Mucosa of descending colon (tissue), 3 donors: ENCODE measurements at regions not wholly inside any gene's neighbourhood (a gene's known extent, or its start where the extent isn't known, plus 50 kb on each side); places are given as distances from the start of the nearest gene placed in this dataset.

Experiments
- ATAC-seq: fragments of 200-7000 bp; cut with Tn5 transposase; one replicate; pipeline ENCODE4 v1.9.1; 2020; ENCODE audit warnings: mild to moderate bottlenecking, moderate library complexity
- DNase-seq, 3 donors: peaks; one replicate each; pipeline ENCODE4 v3.0.0-alpha.2; 2020
- H3K36me3 ChIP-seq: fragments of 200-600 bp; one replicate; pipeline ENCODE4 v1.8.0; 2021; ENCODE audit warnings: low read depth, mild to moderate bottlenecking
- H3K4me1 ChIP-seq: fragments of 200-600 bp; one replicate; pipeline ENCODE4 v1.8.0; 2021; ENCODE audit warnings: low read depth, mild to moderate bottlenecking
- H3K4me3 ChIP-seq: fragments of 200-600 bp; one replicate; pipeline ENCODE4 v1.8.0; 2021; ENCODE audit warnings: mild to moderate bottlenecking
- H3K9me3 ChIP-seq: fragments of 200-600 bp; one replicate; pipeline ENCODE4 v1.8.0; 2021; ENCODE audit warnings: mild to moderate bottlenecking
- intact Hi-C, 2 donors: fragments of 100-400 bp; cut with DNase I in 1 of 2; cut with micrococcal nuclease in 1 of 2; formaldehyde crosslinking; loops; one replicate each; pipeline versions ENCODE4 v1.11.0 to v1.11.1; 2022; cut with DNase I, micrococcal nuclease
- TF ChIP-seq, protein P1 (sequence below): fragments of 200-600 bp; IDR thresholded peaks from one replicate; pipeline ENCODE4 v1.8.0; 2022; ENCODE audit warnings: antibody characterized with exemption, mild to moderate bottlenecking
- donor health status: DM: no; HTN: no; CAD: no; lungs with moderate emphysema.
- donor health status: DM: no; HTN: no; CAD: no.
- donor health status: DM: no; HTN: yes; CAD: no.

GRCh38 chr3:95654570-95655362, 1159.6 kb upstream of the EPHA6 start:
- Histone ChIP-seq H3K36me3 (no peaks in the 10 kb centered on the region), H3K4me3 (no peak overlapping the region), H3K4me1 (no peaks in the 10 kb centered on the region), H3K9me3 (peaks cover 4% of the 10 kb centered on the region)
- intact Hi-C loops, result no loop called here
- ATAC-seq, result no peak
- TF ChIP-seq, protein P1, sequence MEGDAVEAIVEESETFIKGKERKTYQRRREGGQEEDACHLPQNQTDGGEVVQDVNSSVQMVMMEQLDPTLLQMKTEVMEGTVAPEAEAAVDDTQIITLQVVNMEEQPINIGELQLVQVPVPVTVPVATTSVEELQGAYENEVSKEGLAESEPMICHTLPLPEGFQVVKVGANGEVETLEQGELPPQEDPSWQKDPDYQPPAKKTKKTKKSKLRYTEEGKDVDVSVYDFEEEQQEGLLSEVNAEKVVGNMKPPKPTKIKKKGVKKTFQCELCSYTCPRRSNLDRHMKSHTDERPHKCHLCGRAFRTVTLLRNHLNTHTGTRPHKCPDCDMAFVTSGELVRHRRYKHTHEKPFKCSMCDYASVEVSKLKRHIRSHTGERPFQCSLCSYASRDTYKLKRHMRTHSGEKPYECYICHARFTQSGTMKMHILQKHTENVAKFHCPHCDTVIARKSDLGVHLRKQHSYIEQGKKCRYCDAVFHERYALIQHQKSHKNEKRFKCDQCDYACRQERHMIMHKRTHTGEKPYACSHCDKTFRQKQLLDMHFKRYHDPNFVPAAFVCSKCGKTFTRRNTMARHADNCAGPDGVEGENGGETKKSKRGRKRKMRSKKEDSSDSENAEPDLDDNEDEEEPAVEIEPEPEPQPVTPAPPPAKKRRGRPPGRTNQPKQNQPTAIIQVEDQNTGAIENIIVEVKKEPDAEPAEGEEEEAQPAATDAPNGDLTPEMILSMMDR, result no peak
- no peak for DNase-seq

DNA sequence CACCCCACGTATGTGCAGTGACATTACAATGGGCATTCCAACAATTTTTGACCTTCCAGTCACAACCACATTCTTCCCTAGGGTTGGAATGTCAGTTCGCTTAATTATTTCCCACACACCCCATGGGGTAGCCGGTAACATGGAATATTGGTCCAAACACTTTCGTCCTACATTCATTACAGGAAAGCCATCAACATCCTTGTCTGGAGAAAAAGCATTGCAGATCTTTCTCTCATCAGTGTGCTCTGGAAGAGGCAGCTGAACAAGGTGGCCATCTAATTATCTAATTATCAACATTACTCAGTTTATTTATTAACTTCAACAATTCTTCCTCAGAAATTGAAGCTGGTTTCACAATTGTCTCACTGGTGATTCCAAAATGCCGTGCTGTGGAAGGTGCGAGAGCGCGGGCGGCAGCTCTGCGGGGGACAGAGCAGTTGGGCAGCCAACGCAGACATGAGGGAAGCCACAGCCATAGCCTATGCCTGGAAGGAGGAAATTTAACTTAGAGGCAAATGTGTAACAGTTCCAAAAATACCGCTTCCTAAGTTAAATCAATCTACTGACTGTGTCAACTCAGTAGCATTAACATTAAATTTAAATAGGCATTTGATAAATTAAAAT, 1158.9 kb upstream of the EPHA6 start:
- no peaks in the 10 kb centered on the region for H3K4me1 ChIP-seq
- DNase-seq (no peak), ATAC-seq (no peak)
- peaks cover 4% of the 10 kb centered on the region for H3K9me3 ChIP-seq
- no peak overlapping the region for H3K4me3 ChIP-seq
- intact Hi-C loops, result no loop called here
- no peaks in the 10 kb centered on the region for H3K36me3 ChIP-seq
- TF ChIP-seq, protein P1, result no peak

GRCh38 chr3:95670765-95671164, 1143.6 kb upstream of the EPHA6 start:
- DNase-seq, result no peak
- no peaks in the 10 kb centered on the region for H3K36me3 ChIP-seq
- TF ChIP-seq, protein P1, result no peak
- H3K9me3 ChIP-seq, result no peaks in the 10 kb centered on the region
- intact Hi-C loops, result no loop called here
- H3K4me3 ChIP-seq, result no peak overlapping the region
- no peak for ATAC-seq
- H3K4me1 ChIP-seq, result no peaks in the 10 kb centered on the region

GRCh38 chr3:95673215-95673614, 1141.2 kb upstream of the EPHA6 start:
- no peak for ATAC-seq

GRCh38 chr3:95705786-95706418, 1108.5 kb upstream of the EPHA6 start:
- ATAC-seq, result no peak
- no peaks in the 10 kb centered on the region for H3K36me3 ChIP-seq
- no peak for DNase-seq
- H3K4me3 ChIP-seq, result no peak overlapping the region
- TF ChIP-seq, protein P1, result no peak
- intact Hi-C loops, result no loop called here
- H3K9me3 ChIP-seq, result no peaks in the 10 kb centered on the region
- no peaks in the 10 kb centered on the region for H3K4me1 ChIP-seq

More at GRCh38 chr3:95673215-95673614, 1141.2 kb upstream of the EPHA6 start:
- H3K36me3 ChIP-seq, result no peaks in the 10 kb centered on the region
- DNase-seq, result no peak
- TF ChIP-seq, protein P1, result no peak
- no peak overlapping the region for H3K4me3 ChIP-seq
- H3K4me1 ChIP-seq, result no peaks in the 10 kb centered on the region
- no peaks in the 10 kb centered on the region for H3K9me3 ChIP-seq
- intact Hi-C loops, result no loop called here
